Panc1 (cell line): ENCODE measurements at regions not wholly inside any gene's neighbourhood (a gene's known extent, or its start where the extent isn't known, plus 50 kb on each side); places are given as distances from the start of the nearest gene placed in this dataset.
A peak's percentile ranks its signal among the peaks of the same experiment; 100 is the strongest.

Experiments
- POLR2AphosphoS5 ChIP-seq: IDR thresholded peaks from 2 replicates; pipeline ENCODE4 v1.6.1; 2012; ENCODE audit warnings: mild to moderate bottlenecking, low read depth, low read length, moderate library complexity
- TF ChIP-seq, protein P1 (sequence below): fragments of 450-650 bp; IDR thresholded peaks from 2 replicates; pipeline ENCODE4 v1.5.1; 2017; ENCODE audit warnings: mild to moderate bottlenecking
- TF ChIP-seq, protein P2 (sequence below), 2 experiments: IDR thresholded peaks; 2 replicates each; pipeline ENCODE4 v1.6.1; 2011 to 2012; ENCODE audit warnings: low read depth in 2 of 2, control low read depth in 1 of 2, low read length in 1 of 2, mild to moderate bottlenecking in 1 of 2, moderate library complexity in 1 of 2; ENCODE audit not compliant: insufficient read depth in 1 of 2

DNA sequence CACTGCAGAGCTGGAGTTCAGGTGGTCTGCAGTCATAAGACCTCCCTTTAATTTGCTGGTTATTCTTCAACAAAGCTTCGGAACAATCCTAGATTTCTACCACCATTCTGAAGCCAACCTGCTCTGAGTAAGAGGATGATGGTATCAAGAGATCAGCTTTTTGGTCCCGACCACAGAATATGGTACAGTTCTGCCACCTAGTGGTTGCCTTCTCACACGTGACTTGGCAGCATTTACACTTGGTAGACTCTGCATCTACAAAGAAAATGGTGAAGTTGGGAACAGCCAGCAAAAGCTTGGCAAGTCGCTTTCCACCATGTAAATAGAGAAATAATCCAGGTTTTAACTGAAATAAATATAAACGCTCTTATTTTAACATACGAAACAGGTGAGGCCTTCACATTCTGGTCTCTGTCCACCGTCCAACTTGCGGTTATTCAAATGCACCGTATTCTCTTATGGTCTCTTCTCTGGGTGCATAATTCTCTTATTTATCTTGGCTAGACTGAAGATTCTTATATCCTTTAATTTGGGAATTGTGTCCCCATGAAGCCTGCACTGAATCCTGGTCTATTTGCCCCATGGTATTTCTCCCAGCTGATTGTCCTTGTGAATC, 173.9 kb upstream of the GRM3 start:
- TF ChIP-seq, protein P1, sequence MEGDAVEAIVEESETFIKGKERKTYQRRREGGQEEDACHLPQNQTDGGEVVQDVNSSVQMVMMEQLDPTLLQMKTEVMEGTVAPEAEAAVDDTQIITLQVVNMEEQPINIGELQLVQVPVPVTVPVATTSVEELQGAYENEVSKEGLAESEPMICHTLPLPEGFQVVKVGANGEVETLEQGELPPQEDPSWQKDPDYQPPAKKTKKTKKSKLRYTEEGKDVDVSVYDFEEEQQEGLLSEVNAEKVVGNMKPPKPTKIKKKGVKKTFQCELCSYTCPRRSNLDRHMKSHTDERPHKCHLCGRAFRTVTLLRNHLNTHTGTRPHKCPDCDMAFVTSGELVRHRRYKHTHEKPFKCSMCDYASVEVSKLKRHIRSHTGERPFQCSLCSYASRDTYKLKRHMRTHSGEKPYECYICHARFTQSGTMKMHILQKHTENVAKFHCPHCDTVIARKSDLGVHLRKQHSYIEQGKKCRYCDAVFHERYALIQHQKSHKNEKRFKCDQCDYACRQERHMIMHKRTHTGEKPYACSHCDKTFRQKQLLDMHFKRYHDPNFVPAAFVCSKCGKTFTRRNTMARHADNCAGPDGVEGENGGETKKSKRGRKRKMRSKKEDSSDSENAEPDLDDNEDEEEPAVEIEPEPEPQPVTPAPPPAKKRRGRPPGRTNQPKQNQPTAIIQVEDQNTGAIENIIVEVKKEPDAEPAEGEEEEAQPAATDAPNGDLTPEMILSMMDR = peak; percentile 82
- TF ChIP-seq POLR2AphosphoS5 = no peak
- TF ChIP-seq, protein P2, sequence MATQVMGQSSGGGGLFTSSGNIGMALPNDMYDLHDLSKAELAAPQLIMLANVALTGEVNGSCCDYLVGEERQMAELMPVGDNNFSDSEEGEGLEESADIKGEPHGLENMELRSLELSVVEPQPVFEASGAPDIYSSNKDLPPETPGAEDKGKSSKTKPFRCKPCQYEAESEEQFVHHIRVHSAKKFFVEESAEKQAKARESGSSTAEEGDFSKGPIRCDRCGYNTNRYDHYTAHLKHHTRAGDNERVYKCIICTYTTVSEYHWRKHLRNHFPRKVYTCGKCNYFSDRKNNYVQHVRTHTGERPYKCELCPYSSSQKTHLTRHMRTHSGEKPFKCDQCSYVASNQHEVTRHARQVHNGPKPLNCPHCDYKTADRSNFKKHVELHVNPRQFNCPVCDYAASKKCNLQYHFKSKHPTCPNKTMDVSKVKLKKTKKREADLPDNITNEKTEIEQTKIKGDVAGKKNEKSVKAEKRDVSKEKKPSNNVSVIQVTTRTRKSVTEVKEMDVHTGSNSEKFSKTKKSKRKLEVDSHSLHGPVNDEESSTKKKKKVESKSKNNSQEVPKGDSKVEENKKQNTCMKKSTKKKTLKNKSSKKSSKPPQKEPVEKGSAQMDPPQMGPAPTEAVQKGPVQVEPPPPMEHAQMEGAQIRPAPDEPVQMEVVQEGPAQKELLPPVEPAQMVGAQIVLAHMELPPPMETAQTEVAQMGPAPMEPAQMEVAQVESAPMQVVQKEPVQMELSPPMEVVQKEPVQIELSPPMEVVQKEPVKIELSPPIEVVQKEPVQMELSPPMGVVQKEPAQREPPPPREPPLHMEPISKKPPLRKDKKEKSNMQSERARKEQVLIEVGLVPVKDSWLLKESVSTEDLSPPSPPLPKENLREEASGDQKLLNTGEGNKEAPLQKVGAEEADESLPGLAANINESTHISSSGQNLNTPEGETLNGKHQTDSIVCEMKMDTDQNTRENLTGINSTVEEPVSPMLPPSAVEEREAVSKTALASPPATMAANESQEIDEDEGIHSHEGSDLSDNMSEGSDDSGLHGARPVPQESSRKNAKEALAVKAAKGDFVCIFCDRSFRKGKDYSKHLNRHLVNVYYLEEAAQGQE (IDR thresholded peaks at IDR 0.05; ENCODE audit: insufficient read depth in 1 of 2, low read depth in 2 of 2, low read length in 1 of 2) = no peak
